ENCODE measurements at regions not wholly inside any gene's neighbourhood (a gene's known extent, or its start where the extent isn't known, plus 50 kb on each side); places are given as distances from the start of the nearest gene placed in this dataset.

GRCh38 chr15:97521381-97522285 is 438.9 kb upstream of the ARRDC4 start:
- in situ Hi-C loops (cut with MboI; ENCODE audit: low sequenced_read_pairs) = no loop called here

- in situ Hi-C loops (cut with MboI; ENCODE audit: low sequenced_read_pairs) = no loop called here
Observed at GRCh38 chr15:97522347-97522746, 438.2 kb upstream of the ARRDC4 start.

GRCh38 chr15:97525809-97526208 is 434.7 kb upstream of the ARRDC4 start:
- in situ Hi-C loops (cut with MboI; ENCODE audit: low sequenced_read_pairs) = no loop called here

- in situ Hi-C loops (cut with MboI; ENCODE audit: low sequenced_read_pairs) = no loop called here
Observed at GRCh38 chr15:97528238-97528637, 432.3 kb upstream of the ARRDC4 start.

- in situ Hi-C loops (cut with MboI; ENCODE audit: low sequenced_read_pairs) = no loop called here
Observed at GRCh38 chr15:97545799-97546198, 414.7 kb upstream of the ARRDC4 start.

GRCh38 chr15:97547381-97547780 is 413.1 kb upstream of the ARRDC4 start:
- in situ Hi-C loops (cut with MboI; ENCODE audit: low sequenced_read_pairs) = no loop called here

GRCh38 chr15:97561529-97561928 is 399.0 kb upstream of the ARRDC4 start:
- in situ Hi-C loops (cut with MboI; ENCODE audit: low sequenced_read_pairs) = no loop called here

GRCh38 chr15:97563516-97563915 is 397.0 kb upstream of the ARRDC4 start:
- in situ Hi-C loops (cut with MboI; ENCODE audit: low sequenced_read_pairs) = no loop called here

GRCh38 chr15:97566961-97567360 is 393.5 kb upstream of the ARRDC4 start:
- in situ Hi-C loops (cut with MboI; ENCODE audit: low sequenced_read_pairs) = no loop called here

- in situ Hi-C loops (cut with MboI; ENCODE audit: low sequenced_read_pairs) = no loop called here
Observed at GRCh38 chr15:97567411-97567810, 393.1 kb upstream of the ARRDC4 start.

- in situ Hi-C loops (cut with MboI; ENCODE audit: low sequenced_read_pairs) = no loop called here
Observed at GRCh38 chr15:97576929-97577645, 383.4 kb upstream of the ARRDC4 start.

GRCh38 chr15:97585408-97585807 is 375.1 kb upstream of the ARRDC4 start:
- in situ Hi-C loops (cut with MboI; ENCODE audit: low sequenced_read_pairs) = no loop called here

GRCh38 chr15:97592778-97593177 is 367.7 kb upstream of the ARRDC4 start:
- in situ Hi-C loops (cut with MboI; ENCODE audit: low sequenced_read_pairs) = no loop called here

GRCh38 chr15:97597801-97598200 is 362.7 kb upstream of the ARRDC4 start:
- in situ Hi-C loops (cut with MboI; ENCODE audit: low sequenced_read_pairs) = no loop called here

- in situ Hi-C loops (cut with MboI; ENCODE audit: low sequenced_read_pairs) = no loop called here
Observed at GRCh38 chr15:97598353-97598798, 362.1 kb upstream of the ARRDC4 start.

- in situ Hi-C loops (cut with MboI; ENCODE audit: low sequenced_read_pairs) = no loop called here
Observed at GRCh38 chr15:97600190-97600589, 360.3 kb upstream of the ARRDC4 start.

- in situ Hi-C loops (cut with MboI; ENCODE audit: low sequenced_read_pairs) = no loop called here
Observed at GRCh38 chr15:97604677-97605076, 355.8 kb upstream of the ARRDC4 start.

GRCh38 chr15:97615114-97615513 is 345.4 kb upstream of the ARRDC4 start:
- in situ Hi-C loops (cut with MboI; ENCODE audit: low sequenced_read_pairs) = no loop called here

- in situ Hi-C loops (cut with MboI; ENCODE audit: low sequenced_read_pairs) = no loop called here
Observed at GRCh38 chr15:97623091-97623661, 337.3 kb upstream of the ARRDC4 start.

- in situ Hi-C loops (cut with MboI; ENCODE audit: low sequenced_read_pairs) = no loop called here
Observed at GRCh38 chr15:97627634-97628033, 332.9 kb upstream of the ARRDC4 start.

- in situ Hi-C loops (cut with MboI; ENCODE audit: low sequenced_read_pairs) = no loop called here
Observed at GRCh38 chr15:97645758-97646157, 314.7 kb upstream of the ARRDC4 start.

GRCh38 chr15:97648728-97649127 is 311.8 kb upstream of the ARRDC4 start:
- in situ Hi-C loops (cut with MboI; ENCODE audit: low sequenced_read_pairs) = no loop called here

Measured in HL-60/S4 treated with phorbol 12-myristate 13-acetate at 8.2 ng/mL for 4 days and 3 days (cell line).